SK-N-SH treated with all-trans-retinoic acid at 6 μM for 48 hours (cell line): ENCODE measurements at regions not wholly inside any gene's neighbourhood (a gene's known extent, or its start where the extent isn't known, plus 50 kb on each side); places are given as distances from the start of the nearest gene placed in this dataset.

Experiments used
- ATAC-seq: fragments of 200-7000 bp; cut with Tn5 transposase; 3 replicates; pipeline ENCODE4 v1.9.1; 2020; ENCODE audit warnings: mild to moderate bottlenecking, moderate library complexity
- ARNTL ChIP-seq: fragments of 450-650 bp; formaldehyde crosslinking; IDR thresholded peaks from 2 replicates; pipeline ENCODE4 v1.5.0; 2020; ENCODE audit warnings: low read depth, mild to moderate bottlenecking, moderate library complexity, borderline replicate concordance
- BACH2 ChIP-seq: fragments of 250-450 bp; sonication (Bioruptor Pico); IDR thresholded peaks from 2 replicates; pipeline ENCODE4 v1.9.0; 2021; ENCODE audit warnings: mild to moderate bottlenecking, borderline replicate concordance
- CSDC2 ChIP-seq: fragments of 250-450 bp; sonication (Bioruptor Pico); IDR thresholded peaks from 2 replicates; pipeline ENCODE4 v1.5.0; 2020; ENCODE audit warnings: mild to moderate bottlenecking, moderate library complexity
- CSRNP3 ChIP-seq: fragments of 250-450 bp; sonication (Bioruptor Pico); IDR thresholded peaks from 2 replicates; pipeline ENCODE4 v1.5.1; 2021; ENCODE audit warnings: mild to moderate bottlenecking, moderate library complexity
- ESRRG ChIP-seq: fragments of 250-450 bp; sonication (Bioruptor Pico); IDR thresholded peaks from 2 replicates; pipeline ENCODE4 v1.6.1; 2021; ENCODE audit warnings: mild to moderate bottlenecking
- ISL1 ChIP-seq: fragments of 250-450 bp; sonication (Bioruptor Pico); IDR thresholded peaks from 2 replicates; pipeline ENCODE4 v2.1.2; 2022; ENCODE audit warnings: mild to moderate bottlenecking, moderate library complexity
- OSR1 ChIP-seq: fragments of 250-450 bp; sonication (Bioruptor Pico); IDR thresholded peaks from 2 replicates; pipeline ENCODE4 v1.8.0; 2022; ENCODE audit warnings: moderate library complexity, mild to moderate bottlenecking, inconsistent platforms
- POU6F1 ChIP-seq: fragments of 250-450 bp; sonication (Bioruptor Pico); IDR thresholded peaks from 2 replicates; pipeline ENCODE4 v1.8.0; 2021; ENCODE audit warnings: low read depth, mild to moderate bottlenecking, moderate library complexity, borderline replicate concordance
- RARB ChIP-seq: fragments of 250-450 bp; sonication (Bioruptor Pico); IDR thresholded peaks from 2 replicates; pipeline ENCODE4 v1.8.0; 2021; ENCODE audit warnings: mild to moderate bottlenecking, moderate library complexity
- SNAI2 ChIP-seq: fragments of 250-450 bp; sonication (Bioruptor Pico); IDR thresholded peaks from 2 replicates; pipeline ENCODE4 v1.5.0; 2020; ENCODE audit warnings: mild to moderate bottlenecking, moderate library complexity
- TOX ChIP-seq: fragments of 250-450 bp; sonication (Bioruptor Pico); IDR thresholded peaks from 2 replicates; pipeline ENCODE4 v1.8.0; 2021; ENCODE audit warnings: mild to moderate bottlenecking, moderate library complexity, borderline replicate concordance
- ZC3H10 ChIP-seq: fragments of 250-450 bp; sonication (Bioruptor Pico); IDR thresholded peaks from 2 replicates; pipeline ENCODE4 v1.5.1; 2021; ENCODE audit warnings: mild to moderate bottlenecking, moderate library complexity
- ZFP3 ChIP-seq: fragments of 250-450 bp; sonication (Bioruptor Pico); IDR thresholded peaks from 2 replicates; pipeline ENCODE4 v1.5.0; 2020; ENCODE audit warnings: mild to moderate bottlenecking, moderate library complexity
- ZNF565 ChIP-seq: fragments of 450-650 bp; formaldehyde crosslinking; conservative IDR thresholded peaks from 2 replicates; pipeline ENCODE4 v1.5.0; 2020; ENCODE audit warnings: low read depth, mild to moderate bottlenecking, moderate library complexity
- ZNF70 ChIP-seq: fragments of 450-650 bp; formaldehyde crosslinking; IDR thresholded peaks from 2 replicates; pipeline ENCODE4 v1.5.0; 2020; ENCODE audit warnings: mild to moderate bottlenecking, moderate library complexity
- ZNF8 ChIP-seq: fragments of 450-650 bp; formaldehyde crosslinking; IDR thresholded peaks from 2 replicates; pipeline ENCODE4 v1.5.0; 2020; ENCODE audit warnings: mild to moderate bottlenecking, moderate library complexity
- TF ChIP-seq, protein P1 (sequence below): fragments of 250-450 bp; sonication (Bioruptor Pico); IDR thresholded peaks from 2 replicates; pipeline ENCODE4 v1.5.1; 2020; ENCODE audit warnings: low read depth, mild to moderate bottlenecking, moderate library complexity
- TF ChIP-seq, protein P2 (sequence below): fragments of 250-450 bp; sonication (Bioruptor Pico); IDR thresholded peaks from 2 replicates; pipeline ENCODE4 v1.5.0; 2020; ENCODE audit warnings: mild to moderate bottlenecking, moderate library complexity
- TF ChIP-seq, protein P3 (sequence below): fragments of 250-450 bp; sonication (Bioruptor Pico); IDR thresholded peaks from 2 replicates; pipeline ENCODE4 v1.8.0; 2020; ENCODE audit warnings: mild to moderate bottlenecking, moderate library complexity, borderline replicate concordance

DNA sequence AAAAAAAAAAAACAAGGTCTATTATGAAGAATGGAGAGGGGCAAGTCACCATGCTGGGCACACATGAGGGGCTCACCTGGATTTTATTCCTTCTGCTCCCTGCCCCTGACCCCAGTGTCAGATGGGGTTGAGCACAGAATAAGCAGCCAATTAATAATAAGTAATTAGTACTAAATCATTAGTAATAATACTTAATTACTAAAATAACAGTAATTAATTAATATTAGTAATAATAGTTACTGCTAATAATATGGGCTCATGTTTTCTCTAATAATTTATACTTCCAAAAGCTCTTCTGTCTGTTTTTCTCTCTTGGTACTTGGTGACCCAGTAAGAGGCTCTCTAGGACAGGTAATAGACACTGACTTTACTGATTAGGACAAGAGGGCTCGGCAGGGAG lies 360.9 kb downstream of the VRK1 start:
- no peak for ATAC-seq
- TF ChIP-seq CSDC2 (CRISPR knock-in tag) (no peak), ARNTL (CRISPR knock-in tag) (no peak), ZC3H10 (no peak), OSR1 (no peak)

DNA sequence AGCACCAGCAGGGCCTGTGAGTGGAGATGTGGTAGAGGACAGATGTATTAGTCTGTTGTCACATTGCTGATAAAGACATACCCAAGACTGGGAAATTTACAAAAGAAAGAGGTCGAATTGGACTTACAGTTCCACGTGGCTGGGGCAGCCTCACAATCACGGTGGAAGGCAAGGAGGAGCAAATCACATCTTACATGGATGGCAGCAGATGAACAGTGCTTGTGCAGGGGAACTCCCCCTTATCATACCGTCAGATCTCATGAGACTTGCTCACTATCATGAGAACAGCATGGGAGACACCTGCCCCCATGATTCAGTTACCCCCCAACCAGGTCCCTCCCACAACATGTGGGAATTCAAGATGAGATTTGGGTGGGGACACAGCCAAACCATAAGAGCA lies 361.9 kb downstream of the VRK1 start:
- TF ChIP-seq ZC3H10: no peak
- no peak for TF ChIP-seq BACH2 (CRISPR knock-in tag)
- TF ChIP-seq, protein P1, sequence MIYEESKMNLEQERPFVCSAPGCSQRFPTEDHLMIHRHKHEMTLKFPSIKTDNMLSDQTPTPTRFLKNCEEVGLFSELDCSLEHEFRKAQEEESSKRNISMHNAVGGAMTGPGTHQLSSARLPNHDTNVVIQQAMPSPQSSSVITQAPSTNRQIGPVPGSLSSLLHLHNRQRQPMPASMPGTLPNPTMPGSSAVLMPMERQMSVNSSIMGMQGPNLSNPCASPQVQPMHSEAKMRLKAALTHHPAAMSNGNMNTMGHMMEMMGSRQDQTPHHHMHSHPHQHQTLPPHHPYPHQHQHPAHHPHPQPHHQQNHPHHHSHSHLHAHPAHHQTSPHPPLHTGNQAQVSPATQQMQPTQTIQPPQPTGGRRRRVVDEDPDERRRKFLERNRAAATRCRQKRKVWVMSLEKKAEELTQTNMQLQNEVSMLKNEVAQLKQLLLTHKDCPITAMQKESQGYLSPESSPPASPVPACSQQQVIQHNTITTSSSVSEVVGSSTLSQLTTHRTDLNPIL (CRISPR knock-in tag): no peak
- TF ChIP-seq ZFP3 (CRISPR knock-in tag): no peak
- TF ChIP-seq, protein P2, sequence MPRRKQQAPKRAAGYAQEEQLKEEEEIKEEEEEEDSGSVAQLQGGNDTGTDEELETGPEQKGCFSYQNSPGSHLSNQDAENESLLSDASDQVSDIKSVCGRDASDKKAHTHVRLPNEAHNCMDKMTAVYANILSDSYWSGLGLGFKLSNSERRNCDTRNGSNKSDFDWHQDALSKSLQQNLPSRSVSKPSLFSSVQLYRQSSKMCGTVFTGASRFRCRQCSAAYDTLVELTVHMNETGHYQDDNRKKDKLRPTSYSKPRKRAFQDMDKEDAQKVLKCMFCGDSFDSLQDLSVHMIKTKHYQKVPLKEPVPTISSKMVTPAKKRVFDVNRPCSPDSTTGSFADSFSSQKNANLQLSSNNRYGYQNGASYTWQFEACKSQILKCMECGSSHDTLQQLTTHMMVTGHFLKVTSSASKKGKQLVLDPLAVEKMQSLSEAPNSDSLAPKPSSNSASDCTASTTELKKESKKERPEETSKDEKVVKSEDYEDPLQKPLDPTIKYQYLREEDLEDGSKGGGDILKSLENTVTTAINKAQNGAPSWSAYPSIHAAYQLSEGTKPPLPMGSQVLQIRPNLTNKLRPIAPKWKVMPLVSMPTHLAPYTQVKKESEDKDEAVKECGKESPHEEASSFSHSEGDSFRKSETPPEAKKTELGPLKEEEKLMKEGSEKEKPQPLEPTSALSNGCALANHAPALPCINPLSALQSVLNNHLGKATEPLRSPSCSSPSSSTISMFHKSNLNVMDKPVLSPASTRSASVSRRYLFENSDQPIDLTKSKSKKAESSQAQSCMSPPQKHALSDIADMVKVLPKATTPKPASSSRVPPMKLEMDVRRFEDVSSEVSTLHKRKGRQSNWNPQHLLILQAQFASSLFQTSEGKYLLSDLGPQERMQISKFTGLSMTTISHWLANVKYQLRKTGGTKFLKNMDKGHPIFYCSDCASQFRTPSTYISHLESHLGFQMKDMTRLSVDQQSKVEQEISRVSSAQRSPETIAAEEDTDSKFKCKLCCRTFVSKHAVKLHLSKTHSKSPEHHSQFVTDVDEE: no peak
- no peak for TF ChIP-seq POU6F1
- no peak for TF ChIP-seq ARNTL (CRISPR knock-in tag)
- TF ChIP-seq ZNF70: no peak
- TF ChIP-seq ZNF565 (CRISPR knock-in tag): no peak
- no peak for TF ChIP-seq TOX
- TF ChIP-seq ESRRG (CRISPR knock-in tag): no peak
- TF ChIP-seq, protein P3, sequence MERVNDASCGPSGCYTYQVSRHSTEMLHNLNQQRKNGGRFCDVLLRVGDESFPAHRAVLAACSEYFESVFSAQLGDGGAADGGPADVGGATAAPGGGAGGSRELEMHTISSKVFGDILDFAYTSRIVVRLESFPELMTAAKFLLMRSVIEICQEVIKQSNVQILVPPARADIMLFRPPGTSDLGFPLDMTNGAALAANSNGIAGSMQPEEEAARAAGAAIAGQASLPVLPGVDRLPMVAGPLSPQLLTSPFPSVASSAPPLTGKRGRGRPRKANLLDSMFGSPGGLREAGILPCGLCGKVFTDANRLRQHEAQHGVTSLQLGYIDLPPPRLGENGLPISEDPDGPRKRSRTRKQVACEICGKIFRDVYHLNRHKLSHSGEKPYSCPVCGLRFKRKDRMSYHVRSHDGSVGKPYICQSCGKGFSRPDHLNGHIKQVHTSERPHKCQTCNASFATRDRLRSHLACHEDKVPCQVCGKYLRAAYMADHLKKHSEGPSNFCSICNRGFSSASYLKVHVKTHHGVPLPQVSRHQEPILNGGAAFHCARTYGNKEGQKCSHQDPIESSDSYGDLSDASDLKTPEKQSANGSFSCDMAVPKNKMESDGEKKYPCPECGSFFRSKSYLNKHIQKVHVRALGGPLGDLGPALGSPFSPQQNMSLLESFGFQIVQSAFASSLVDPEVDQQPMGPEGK (CRISPR knock-in tag): no peak
- TF ChIP-seq CSRNP3 (CRISPR knock-in tag): no peak
- TF ChIP-seq SNAI2 (CRISPR knock-in tag): no peak
- no peak for TF ChIP-seq RARB
- no peak for TF ChIP-seq ZNF8 (CRISPR knock-in tag)
- no peak for TF ChIP-seq ISL1
- ATAC-seq: no peak

- no peak for ATAC-seq
- TF ChIP-seq POU6F1 (no peak), CSDC2 (CRISPR knock-in tag) (no peak), ISL1 (no peak), ZFP3 (CRISPR knock-in tag) (no peak), ZC3H10 (no peak), SNAI2 (CRISPR knock-in tag) (no peak), OSR1 (no peak), RARB (no peak), BACH2 (CRISPR knock-in tag) (no peak), ARNTL (CRISPR knock-in tag) (no peak), CSRNP3 (CRISPR knock-in tag) (no peak)
- TF ChIP-seq, protein P3 (CRISPR knock-in tag): no peak
These were observed 365.4 kb downstream of the VRK1 start for GRCh38 chr14:97162621-97163020.
